DMS153 treated with DMSO at 0.1 percent for 48 hours (cell line): ENCODE measurements at regions not wholly inside any gene's neighbourhood (a gene's known extent, or its start where the extent isn't known, plus 50 kb on each side); places are given as distances from the start of the nearest gene placed in this dataset.

ENCODE experiments used
- DNase-seq: peaks from one replicate; lab custom pipeline; 2025; ENCODE audit not compliant: unreplicated experiment; lab: John Stamatoyannopoulos, UW

- DNase-seq = no peak
These were observed 136.3 kb downstream of the FOXD1 start for GRCh38 chr5:73312146-73312871.

- no peak for DNase-seq
These were observed 137.1 kb downstream of the FOXD1 start for GRCh38 chr5:73311291-73312110.

- DNase-seq = no peak
These were observed 134.8 kb downstream of the TMEM174 start for GRCh38 chr5:73307645-73308355.

GRCh38 chr5:73306741-73307275, 133.8 kb downstream of the TMEM174 start:
- DNase-seq = no peak

- DNase-seq = no peak
These were observed 133.2 kb downstream of the TMEM174 start for GRCh38 chr5:73306078-73306719.

GRCh38 chr5:73305386-73305785, 132.4 kb downstream of the TMEM174 start:
- DNase-seq = no peak

- DNase-seq = no peak
These were observed 131.4 kb downstream of the TMEM174 start for GRCh38 chr5:73304381-73304780.

- DNase-seq = no peak
These were observed 130.4 kb downstream of the TMEM174 start for GRCh38 chr5:73303148-73304079.

- no peak for DNase-seq
These were observed 129.8 kb downstream of the TMEM174 start for GRCh38 chr5:73302797-73303147.

- no peak for DNase-seq
These were observed 128.4 kb downstream of the TMEM174 start for GRCh38 chr5:73301208-73301901.

- DNase-seq = no peak
These were observed 127.6 kb downstream of the TMEM174 start for GRCh38 chr5:73300337-73301207.

GRCh38 chr5:73299665-73300336, 126.8 kb downstream of the TMEM174 start:
- no peak for DNase-seq

GRCh38 chr5:73298772-73299630, 126.0 kb downstream of the TMEM174 start:
- DNase-seq = no peak

GRCh38 chr5:73298251-73298771, 125.3 kb downstream of the TMEM174 start:
- no peak for DNase-seq

GRCh38 chr5:73297430-73297829, 124.4 kb downstream of the TMEM174 start:
- no peak for DNase-seq

- no peak for DNase-seq
These were observed 123.8 kb downstream of the TMEM174 start for GRCh38 chr5:73296772-73297171.

- no peak for DNase-seq
These were observed 122.9 kb downstream of the TMEM174 start for GRCh38 chr5:73295921-73296320.
